GM18873 (cell line): ENCODE measurements at regions not wholly inside any gene's neighbourhood (a gene's known extent, or its start where the extent isn't known, plus 50 kb on each side); places are given as distances from the start of the nearest gene placed in this dataset.
"Not testable (repeated sequence)": the region's sequence is repeated elsewhere in the genome, so short reads cannot be mapped to it uniquely, and the experiment has no call there.

Experiments
- ATAC-seq: cut with Tn5 transposase; IDR thresholded peaks from one replicate; pipeline ENCODE4 v1.9.1; 2021; ENCODE audit warnings: mild to moderate bottlenecking, moderate library complexity, moderate number of reproducible peaks; ENCODE audit not compliant: unreplicated experiment, low FRiP score

- ATAC-seq = no peak
Measured at GRCh38 chr6:27130668-27131428, 116.7 kb upstream of the PRSS16 start.

GRCh38 chr6:27132282-27132531 is 115.3 kb upstream of the PRSS16 start:
- ATAC-seq = not testable (repeated sequence)

GRCh38 chr6:27132532-27133280 is 114.8 kb upstream of the PRSS16 start:
- ATAC-seq = peak; percentile 80

- ATAC-seq = no peak
Measured at GRCh38 chr6:27133281-27134227, 113.9 kb upstream of the PRSS16 start.

- ATAC-seq = no peak
Measured at GRCh38 chr6:27135087-27135657, 112.3 kb upstream of the PRSS16 start.

- ATAC-seq = no peak
Measured at GRCh38 chr6:27136077-27136644, 111.3 kb upstream of the PRSS16 start.

DNA sequence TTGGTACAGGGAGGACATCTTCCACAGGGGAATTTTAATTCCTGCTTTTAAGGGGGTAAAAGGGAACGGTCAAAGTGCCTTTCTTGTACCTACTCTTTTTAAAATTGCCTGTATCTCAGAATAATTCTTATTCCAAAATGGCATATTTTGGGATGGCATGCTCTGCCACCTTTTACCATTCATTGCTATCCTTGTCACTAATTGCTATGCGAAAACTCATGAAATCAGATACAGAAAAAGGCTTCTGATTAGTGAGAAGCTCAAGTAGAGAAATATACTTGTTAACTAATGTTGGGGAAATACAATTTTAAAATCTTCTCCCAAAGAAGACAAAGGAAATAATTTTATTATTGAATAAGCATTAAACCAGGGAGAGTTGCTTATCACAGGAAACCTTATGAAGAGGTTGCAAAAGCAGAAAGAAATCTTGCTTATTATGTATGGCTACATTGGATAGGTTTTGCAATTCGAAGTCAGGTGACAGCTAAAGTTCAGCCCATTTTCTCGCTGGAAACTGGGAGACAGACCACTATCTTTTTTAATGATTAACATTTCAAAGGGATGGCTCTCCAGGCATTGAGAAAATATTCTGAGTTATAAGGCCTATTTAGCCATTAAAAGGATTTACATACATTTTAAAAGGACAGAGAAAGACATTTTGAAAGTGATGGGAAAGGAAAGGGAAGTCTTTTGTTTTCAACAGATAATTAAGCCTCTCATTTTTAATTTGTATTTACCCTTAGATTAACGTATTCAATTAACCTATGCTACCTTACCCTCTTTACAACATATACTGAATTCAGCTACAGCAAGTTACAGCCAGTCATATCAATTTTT is 110.3 kb upstream of the PRSS16 start:
- ATAC-seq = no peak

DNA sequence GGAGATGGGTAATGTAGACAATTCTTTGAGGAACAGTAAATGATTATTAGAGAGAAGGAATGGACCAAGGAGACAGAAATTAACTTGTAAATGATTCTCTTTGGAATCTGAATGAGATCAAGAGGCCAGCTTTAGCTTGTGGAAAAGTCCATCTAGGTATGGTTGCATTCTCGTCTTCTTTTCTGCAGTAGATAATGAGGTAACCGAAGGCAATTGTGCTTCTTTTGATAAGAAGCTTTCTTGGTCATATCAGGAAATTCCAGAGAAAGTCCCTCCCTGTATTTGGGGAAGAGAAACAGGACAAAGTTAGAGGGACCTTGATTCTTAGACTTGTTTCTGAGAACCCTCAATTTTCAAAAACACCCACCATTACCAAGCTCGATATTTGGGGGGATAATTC is 109.1 kb upstream of the PRSS16 start:
- ATAC-seq = no peak

DNA sequence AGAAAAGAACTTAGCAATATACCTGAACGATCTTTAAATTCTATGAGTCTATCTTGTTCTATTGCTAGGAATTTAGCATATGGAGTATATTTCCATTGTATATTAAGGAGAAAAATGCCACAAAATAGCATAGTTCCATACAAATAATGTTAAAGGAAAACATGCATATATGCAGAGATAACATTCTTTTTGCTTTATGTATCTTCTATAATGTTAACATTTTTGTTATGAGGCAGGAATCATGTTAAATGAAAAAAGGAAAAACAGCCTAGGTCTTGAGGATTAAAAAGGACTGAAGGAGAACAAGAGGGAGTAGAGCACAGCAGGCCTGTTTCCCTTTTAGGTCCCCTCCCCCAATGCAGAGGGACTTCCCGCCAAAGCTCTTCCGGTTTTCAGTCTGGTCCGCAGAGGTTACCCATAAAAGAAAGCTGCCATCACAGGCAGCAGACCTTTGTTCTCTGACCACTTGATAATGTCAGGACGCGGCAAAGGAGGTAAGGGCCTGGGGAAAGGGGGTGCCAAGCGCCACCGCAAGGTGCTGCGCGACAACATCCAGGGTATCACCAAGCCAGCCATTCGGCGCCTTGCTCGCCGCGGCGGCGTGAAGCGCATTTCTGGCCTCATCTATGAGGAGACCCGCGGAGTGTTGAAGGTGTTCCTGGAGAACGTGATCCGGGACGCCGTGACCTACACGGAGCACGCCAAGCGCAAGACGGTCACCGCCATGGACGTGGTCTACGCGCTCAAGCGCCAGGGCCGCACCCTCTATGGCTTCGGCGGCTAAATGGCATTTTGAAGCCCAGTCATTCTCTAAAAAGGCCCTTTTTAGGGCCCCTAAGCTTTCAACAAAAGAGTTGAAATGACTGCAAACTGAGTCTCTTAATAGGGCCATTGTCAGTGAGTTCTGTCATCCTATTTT is 108.4 kb upstream of the PRSS16 start:
- peak; percentile 49 for ATAC-seq

GRCh38 chr6:27139756-27140579 is 107.5 kb upstream of the PRSS16 start:
- no peak for ATAC-seq

DNA sequence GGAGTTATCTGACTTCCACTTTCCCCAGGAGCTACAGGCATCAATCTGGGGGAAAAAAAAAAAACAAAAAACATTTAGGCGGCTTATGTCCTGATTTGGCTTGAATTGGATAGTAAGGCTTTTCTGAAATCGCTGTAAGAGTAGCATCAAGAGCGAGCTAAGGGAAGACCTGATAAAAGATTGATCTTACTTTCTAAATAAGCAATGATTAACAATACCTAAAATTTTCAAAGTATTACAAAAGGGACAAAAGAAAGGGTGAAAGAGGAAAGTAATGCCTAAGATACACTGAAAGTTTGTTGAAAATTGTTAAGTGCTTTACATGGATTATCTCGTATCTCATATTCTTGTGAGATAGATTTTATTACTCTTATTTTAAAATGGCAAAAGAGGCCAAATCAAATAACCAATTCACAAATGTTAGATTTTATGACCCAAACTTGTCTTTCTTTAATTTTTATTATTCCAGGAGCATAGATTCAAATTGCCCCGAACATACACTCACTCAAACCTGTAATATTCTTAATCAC is 106.4 kb upstream of the PRSS16 start:
- ATAC-seq = no peak

DNA sequence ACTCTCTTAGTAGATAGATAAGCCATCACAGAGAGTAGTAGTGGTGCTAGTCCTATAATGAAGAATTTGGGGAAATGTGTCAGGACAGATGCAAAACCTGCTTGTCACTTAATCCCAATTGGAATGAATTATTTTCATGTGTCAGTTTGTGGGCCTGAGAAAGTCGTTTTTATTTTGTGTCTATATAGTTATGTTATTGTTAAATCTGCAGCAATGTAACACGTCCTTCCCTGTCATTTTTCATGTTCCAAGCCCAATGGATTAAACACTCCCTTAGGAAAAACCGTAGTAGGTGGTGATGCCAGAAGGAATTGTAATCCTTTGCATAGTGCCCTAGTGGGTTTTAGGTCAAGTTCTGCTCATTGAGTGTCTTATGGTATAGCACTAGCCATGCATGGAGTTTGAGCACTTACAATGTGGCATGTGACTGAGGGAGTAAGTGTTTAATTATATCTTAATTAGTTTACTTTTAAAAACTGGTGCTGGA is 105.9 kb upstream of the PRSS16 start:
- ATAC-seq = no peak

DNA sequence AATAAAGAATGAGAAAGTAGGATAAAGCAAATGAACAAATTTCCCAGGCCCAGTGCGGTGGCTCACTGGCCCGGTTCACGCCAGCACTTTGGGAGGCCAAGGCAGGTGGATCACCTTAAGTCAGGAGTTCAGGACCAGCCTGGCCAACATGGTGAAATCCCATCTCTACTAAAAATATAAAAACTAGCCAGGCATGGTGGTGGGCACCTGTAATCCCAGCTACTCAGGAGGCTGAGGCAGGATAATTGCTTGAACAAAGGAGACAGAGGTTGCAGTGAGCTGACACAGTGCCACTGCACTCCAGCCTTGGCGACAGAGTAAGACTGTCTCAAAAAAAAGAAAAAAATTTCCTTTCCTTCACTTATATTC is 104.5 kb upstream of the PRSS16 start:
- not testable (repeated sequence) for ATAC-seq

DNA sequence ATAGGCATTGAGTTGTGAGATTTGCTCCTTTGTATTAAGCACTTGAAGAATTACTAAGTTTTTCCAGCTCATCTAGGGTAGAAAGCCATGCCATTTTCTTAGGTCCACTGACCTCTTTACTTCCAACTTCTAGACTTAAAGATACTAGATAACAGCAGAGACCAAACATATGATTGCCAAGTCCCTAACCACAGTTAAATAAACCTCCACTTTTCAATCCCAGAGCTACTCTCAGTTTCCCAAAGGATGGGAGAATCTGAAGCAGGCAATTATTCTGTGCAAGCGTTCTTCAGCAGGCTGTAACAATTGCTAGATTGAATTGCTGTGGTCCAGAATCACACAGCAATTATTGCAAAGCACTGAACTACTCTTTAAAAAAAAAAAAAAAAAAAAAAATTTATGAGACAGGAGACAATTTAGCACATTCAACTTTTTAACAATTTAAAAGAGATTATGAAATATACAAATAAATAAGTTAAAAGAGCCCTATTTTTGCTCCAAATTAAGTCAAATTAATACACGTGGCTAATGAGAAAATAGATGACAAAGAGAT is 104.0 kb upstream of the PRSS16 start:
- ATAC-seq = no peak

GRCh38 chr6:27144740-27145079 is 102.8 kb upstream of the PRSS16 start:
- ATAC-seq = no peak

DNA sequence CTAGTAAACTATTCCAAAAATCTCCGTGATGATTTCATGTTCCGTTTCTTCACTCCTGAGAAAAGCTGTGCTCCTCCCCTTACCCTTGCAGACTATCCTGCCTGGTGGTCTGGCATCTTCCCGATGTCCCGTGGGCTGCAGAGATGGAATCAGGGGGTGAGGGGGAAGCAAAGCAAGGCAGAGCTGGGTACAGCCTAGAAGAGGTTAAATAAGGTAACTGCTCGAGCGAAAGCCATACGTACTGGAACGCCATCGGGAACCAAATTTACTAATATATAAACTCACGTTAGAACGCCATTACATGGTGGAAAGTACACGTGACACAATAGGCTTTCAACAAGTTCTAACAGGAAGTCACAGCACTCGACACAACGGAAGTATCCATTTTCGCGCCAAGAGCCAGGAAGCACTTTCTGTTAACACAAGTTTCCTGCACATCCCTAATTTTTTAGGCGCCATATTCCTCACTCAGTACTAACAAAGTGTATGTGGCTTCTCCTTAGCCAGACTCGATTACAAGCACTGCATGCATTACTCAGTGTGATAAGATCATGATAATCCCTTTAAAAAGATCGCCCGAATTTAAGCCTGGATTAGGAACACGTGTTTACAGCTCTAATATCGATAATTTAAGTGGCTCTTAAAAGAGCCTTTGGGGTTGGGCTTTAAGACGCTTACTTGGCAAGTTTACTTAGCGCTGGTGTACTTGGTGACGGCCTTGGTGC is 101.6 kb upstream of the PRSS16 start:
- no peak for ATAC-seq

GRCh38 chr6:27146456-27146705 is 101.1 kb upstream of the PRSS16 start:
- not testable (repeated sequence) for ATAC-seq
